ENCODE measurements at regions not wholly inside any gene's neighbourhood (a gene's known extent, or its start where the extent isn't known, plus 50 kb on each side); places are given as distances from the start of the nearest gene placed in this dataset.

DNA sequence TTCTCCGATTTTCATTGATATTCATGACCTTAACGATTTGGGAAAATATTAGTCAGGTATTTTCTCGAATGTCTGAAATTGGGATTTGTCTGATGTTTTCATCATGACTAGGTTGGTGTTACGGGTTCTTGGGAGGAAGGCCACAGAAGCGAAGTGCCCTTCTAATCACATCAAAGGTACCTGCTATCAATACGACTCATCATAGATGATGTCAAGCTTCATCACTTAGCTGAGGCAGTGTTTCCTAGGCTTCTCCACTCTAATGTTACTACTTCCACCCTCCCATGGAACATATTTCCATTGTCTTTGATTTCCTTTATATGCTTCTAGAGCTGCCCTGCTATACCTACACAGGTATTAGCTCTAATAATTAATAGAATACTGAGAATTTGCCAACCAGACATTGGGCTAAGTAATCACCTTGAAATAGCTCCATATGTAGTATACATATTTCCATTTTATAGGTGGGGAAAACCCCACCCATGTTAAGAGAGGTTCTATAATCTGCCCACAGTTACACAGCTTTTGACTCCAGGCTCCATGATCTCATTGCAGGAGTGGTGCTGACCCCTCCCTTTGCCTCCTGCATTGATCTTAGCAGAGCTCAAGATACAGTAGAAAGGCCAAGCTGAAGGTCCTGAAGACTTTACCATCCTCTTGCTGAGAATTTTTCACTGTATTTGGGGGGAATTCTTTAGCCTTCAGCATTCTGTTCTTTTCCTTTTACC, 238.6 kb upstream of the ADAMTSL1 start:
- DNase-seq = no peak

DNA sequence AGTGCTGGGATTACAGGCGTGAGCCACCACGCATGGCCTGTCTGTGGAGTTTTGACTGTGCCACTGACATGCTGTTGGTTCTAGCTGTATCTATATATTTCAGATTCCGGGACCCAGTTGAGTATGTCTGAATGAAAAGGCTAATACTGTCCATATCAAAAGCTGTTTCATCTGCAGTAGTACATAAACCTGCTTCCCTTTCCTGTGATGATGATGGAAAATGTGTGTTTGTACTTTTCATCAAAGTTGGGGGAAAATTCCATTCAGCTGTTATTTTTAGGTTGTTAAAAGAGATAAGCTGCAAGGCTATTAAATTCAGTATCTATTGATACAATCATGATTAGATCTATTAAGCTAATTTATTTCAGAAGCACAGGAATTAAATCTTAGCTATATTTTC, 237.6 kb upstream of the ADAMTSL1 start:
- DNase-seq = no peak

DNA sequence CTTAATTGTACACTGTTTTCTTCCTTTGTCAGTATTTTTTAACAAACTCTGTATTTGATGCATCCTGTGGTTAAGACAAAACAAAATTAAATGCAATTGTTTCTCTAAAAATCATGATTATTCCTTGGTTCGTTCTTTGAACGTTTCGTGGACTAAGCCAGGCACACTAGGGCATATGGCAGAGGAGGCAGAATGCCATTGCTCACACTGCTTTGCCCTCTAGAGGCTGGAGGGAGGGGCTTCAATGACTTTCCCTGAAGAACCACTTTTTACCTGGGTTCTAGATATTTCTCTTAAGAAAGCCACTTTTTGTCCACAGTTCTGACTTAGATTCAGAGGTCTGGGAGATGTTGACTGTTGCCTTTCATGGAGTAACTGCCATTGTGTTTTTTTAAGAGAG, 236.2 kb upstream of the ADAMTSL1 start:
- DNase-seq = no peak

DNA sequence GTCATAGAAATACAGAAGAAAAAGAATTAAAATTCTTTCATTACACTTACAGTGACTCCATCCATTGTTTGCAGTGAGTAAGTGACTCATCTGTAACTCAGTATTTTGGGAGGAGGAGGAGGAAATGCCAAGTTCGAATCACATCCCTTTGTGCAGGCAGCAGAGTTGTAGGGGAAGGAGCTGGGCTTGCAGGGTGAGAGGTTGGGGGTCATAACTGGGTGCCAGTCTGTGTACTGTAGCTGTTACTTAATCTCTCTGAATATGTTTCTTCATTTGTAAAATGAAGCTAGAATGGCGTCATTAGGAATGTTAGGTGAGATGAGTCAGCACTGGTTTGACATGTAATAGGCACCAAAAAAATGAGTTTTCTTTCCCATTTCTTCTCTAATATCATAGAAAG, 235.7 kb upstream of the ADAMTSL1 start:
- DNase-seq = no peak

DNA sequence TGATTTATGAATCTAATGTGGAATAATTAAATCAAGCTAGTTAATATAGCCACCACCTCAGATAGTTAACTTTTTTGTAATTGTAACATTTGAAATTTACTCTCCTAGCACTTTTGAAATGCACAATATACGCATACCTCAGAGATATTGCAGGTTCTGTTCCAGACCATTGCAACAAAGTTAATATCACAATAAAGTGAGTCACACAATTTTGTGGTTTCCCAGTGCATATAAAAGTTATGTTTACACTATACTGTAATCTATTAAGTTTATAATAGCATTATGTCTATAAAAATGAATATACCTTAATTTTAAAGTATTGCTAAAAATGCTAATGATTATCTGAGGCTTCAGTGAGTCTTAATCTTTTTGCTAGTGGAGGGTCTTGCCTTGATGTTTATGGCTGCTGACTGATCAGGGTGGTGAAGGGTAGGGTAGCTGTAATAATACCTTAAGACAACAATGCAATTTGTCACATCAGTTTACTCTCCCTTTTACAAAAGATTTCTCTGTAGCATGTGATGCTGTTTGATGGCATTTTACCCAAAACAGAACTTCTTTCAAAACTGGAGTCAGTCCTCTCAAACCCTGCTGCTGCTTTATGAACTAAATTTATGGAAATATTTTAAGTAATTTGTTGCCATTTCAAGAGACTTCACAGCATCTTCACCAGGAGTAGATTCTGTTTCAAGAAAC, 235.1 kb upstream of the ADAMTSL1 start:
- DNase-seq = no peak

DNA sequence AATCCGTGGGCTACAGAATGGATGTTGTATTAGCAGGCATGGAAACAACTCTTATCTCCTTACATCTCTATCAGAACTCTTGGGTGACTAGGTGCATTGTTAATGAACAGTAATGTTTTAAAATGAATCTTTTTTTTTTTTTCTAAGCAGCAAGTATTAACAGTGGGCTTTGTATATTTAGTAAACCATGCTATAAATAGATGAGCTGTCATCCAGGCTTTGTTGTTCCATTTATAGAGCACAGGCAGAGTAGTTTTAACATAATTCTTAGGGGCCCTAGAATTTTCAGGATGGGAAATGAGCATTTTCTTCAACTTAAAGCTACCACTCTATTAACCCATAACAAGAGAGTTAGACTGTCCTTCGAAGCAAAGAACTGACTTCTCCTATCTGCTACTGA, 233.7 kb upstream of the ADAMTSL1 start:
- DNase-seq = no peak

DNA sequence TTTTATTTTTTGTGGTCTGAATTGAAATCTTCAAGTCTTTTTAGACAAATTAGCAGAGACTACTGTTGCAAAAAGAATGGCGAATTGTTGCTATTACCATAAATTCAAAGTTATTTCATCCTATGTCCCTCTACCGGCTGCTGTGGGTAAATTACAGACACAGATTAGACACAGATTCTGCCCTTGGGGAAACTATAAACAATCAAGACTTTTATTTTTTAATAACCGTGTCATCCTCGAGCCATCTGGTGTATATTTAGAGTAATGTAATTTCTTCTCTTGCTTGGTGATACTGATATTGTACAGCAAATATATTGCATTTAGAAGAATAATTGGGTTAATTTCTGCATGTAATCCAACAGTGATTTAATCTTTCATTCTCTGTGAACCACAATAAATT, 228.0 kb upstream of the ADAMTSL1 start:
- no peak for DNase-seq

DNA sequence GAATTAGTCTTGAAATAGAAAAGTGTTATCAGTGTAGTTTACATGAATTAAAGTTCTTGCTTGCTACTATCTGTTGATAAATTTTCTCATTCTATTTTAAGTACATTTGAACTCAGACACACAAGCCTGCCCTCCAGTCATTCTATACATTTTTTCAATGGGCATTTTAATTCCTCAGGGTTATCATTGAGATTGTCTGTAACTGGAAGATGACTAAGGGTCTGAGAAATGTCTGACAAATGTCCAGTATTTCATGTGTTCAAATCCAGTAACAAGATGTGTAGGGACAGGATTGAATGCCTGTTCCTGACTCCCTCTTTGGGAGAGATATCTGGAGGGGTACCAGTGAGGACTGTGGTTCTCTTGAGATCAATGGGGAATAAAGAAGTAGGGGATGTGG, 223.9 kb upstream of the ADAMTSL1 start:
- DNase-seq = no peak

DNA sequence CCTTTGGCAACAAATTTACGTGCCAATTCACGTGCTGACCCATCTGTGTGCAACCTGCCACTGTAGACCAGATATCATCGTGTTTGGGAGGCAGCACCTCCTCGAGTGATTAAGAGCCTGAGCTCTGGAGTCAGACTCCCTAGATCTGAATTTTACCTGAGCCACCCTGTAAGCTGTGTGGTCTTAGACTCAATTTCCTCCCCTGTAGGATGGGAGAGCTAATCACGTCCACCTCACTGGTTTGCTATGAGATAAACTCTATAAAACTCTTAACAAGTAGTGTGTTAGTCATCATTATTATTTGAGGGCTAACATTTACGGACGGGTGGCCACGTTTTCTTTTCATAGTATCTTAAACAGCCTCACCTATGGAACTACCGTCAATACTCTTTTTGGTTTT, 220.0 kb upstream of the ADAMTSL1 start:
- DNase-seq = no peak

DNA sequence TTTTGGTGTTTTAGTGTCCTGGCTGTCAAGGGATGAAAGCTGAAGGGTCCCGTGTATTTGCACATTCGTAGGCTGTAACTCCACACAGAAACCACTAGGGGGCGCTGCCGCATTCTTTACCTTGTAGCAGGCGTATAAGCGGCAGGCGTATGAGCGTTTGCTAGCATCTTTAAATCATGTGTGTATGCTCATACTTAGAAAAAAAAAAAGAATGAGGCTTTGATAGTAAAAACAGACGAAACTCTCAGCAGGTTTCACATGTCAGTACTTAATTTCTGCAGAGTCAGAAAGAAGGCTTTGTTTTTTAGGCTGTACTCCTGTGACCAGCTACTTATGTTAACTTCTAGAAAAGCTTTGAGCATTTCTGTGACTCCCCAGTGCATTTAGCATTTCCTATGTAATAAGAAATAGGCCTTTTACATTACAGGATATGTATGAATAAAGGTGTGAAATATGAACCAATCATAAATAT, 218.8 kb upstream of the ADAMTSL1 start:
- DNase-seq = peak; percentile 69

DNA sequence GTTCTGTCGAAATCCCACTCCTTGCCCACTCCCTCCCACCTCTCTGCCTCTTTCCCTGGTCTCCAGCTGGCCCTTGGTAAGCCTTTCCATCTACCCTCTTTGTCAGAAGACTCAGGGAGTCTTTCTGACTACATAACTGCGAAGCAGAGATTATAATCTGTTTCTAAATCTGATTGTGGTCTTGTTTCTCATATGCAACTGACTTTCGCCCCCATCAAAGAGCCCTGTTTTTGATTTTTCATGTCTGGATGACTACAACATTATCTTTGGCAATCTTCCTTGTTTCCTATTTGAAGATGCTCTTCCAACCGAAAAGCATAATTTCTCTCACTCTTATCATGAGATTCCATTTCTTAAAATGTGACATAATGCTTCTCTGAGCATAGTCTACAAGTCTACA, 218.2 kb upstream of the ADAMTSL1 start:
- no peak for DNase-seq

DNA sequence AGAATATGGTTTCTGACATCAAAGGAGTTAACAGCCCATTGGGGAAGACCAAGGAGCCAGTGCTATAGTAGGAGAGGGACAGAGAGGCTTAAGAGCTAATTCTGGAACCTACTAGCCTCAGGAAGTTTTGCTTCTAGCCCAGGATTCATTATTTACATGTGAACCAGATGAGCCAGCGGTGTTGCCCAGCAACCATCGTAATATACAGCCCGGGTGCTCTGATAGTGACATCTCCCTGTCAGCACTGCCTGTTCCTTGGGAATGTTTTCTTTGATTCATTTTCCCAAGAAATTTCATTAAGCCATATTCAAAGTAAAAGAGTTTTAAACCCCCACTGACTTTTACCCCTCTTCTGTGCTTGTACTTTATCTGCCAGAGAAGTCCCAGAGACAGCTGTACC, 217.4 kb upstream of the ADAMTSL1 start:
- DNase-seq = peak; percentile 8

DNA sequence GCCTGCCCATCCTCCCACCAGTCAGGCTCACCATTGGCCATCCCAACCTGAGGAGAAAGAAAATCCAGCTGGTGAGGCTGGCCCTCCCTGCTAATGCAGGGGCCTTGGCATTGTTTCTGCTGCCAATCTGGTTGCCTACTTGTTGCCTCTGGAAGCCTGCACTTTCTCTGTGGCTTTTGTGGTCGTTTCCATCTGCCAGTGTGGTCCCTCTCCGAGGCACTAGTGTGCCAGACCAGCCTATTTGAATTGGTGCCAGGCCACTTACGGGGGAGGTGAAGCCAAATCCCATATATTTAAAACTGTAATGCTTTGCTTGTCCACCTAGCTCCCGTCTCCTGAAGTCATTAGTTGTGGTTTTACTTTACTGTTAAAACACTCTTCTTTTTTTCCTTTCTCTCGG, 213.4 kb upstream of the ADAMTSL1 start:
- DNase-seq = peak; percentile 72

DNA sequence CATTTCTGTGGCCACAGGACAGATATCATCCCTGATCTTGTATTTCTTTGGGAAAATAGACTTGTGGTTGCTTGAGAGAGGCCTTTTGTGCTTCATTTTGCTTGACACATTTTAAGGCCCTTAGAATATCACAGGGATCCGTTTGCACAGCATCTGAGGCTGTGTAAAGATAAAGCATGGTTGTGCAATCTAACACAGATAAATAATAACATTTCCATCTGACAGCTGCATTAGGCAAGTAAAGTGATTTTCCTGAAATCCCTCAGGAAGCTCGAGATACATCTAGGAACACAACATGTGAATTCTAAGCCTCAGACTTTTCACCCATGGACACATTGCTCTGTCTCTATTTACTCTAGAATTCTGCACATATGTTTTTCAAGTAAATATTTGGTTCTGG, 212.8 kb upstream of the ADAMTSL1 start:
- DNase-seq = no peak

DNA sequence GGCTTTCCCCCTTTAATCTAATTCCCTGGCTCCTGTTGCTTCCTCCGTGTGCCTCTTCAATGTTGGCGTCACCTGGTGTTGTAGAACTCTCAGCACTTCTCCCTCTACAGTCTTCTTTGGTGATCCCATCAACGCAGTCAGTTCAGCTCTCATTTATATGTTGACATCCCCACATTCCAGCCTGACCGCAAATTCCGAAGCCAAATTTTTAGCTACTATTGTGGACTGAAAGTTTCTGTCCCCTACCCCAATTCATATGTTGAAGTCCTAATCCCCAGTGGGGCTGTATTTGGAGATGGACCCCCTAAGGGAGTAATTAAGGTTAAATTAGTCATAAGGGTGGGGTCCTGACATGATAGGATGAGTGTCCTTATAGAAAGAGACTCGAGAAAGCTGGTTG, 210.6 kb upstream of the ADAMTSL1 start:
- no peak for DNase-seq

DNA sequence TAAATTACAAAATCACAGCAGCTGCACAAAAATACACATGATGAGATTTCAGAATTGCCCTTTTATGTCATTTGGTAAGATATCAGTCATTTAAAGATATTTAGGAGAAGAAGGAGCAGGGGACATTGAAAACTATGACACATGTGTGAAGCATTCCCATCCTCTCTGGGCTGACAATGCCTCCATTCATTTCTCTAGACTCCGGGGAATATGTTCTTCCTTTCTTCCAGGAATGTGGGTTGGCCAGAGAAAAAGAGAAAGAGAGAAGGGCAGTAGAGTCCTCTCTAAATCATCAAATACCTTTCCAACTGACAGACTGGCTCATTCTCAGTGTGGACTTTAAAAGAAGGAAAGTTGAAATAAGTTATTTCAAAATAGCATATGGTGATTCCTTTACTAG, 205.6 kb upstream of the ADAMTSL1 start:
- DNase-seq = no peak

DNA sequence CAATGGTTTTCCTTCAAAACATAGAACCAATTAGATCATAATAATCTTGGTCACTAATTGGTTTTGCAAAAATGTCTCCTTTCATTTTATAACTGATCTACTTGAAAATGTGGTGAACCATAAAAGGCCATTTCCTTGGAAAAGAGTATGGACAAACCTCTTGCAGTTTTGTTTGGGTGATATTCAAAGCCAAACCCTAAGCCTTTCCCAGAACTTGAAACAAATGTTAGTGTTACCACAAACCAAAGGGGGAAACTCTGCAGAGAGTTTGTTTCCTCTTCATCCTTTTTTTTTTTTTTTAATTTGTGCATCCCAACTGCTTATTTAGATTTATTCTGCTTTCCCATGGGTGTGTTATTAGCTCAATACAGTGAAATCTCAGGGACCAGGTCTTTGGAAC, 204.4 kb upstream of the ADAMTSL1 start:
- DNase-seq = no peak

DNA sequence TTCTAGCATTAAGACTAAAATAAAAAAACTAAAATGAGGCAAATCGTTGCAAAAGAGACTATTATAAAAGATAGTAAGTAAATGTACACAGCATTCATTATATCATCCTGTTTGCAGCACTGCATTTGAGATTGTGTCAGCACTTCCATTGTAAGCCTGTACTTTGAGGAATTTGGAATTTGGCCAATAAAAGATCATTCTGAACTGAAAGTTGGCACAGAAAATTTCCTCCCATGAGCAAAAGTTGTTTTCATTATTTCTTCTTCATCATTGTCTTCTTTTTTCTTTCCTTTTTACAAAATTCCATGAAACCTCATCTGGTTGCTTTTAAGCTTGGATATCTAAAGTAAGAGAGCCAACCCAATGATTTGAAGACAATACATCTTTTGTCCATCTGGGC, 199.3 kb upstream of the ADAMTSL1 start:
- DNase-seq = peak; percentile 43

DNA sequence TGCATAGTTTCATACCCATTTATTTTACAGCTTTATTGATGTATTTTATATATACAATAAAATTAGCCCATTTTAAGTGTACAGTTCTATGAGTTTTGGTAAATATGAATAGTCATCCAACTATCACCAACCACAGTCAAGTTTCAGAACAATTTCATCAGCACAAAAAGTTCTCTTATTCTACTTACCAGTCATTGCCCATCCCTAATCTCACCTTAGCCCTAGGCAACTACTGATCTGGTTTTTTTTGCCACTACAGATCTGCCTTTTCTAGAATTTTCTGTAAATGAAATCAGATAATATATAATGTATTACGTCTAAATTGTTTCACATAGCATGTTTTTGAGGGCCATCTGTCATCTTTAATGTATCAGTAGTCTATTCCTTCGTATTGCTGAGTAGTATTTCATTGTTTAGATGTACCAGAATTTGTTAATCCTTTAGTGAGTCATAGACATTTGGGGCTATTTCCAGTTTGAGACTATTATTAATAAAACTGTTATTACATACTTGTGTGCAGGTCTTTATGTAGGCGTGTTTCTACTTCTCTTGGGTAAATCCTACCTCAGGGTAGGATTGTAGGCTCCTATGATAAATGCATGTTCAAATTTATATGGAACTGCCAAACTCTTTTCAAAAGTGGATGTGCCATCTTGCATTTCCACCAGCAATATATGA, 198.5 kb upstream of the ADAMTSL1 start:
- no peak for DNase-seq

DNA sequence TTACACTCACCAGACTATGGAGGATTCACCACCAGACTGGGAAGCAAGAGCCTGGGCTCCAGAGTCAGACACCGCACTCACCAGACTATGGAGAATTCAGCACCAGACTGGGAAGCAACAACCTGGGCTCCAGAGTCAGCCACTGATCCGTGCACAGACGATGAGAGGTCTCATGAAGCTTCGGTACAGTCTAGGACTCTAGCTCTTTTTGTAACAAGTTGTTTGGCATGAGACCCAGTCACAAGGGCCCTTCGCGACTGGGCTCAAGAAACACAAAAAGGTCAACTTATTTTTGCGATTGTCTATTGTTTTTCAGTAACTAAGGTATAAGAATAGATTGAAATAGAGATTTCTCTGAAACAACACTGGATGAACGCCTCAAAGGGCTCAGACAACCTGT, 192.7 kb upstream of the ADAMTSL1 start:
- no peak for DNase-seq

DNA sequence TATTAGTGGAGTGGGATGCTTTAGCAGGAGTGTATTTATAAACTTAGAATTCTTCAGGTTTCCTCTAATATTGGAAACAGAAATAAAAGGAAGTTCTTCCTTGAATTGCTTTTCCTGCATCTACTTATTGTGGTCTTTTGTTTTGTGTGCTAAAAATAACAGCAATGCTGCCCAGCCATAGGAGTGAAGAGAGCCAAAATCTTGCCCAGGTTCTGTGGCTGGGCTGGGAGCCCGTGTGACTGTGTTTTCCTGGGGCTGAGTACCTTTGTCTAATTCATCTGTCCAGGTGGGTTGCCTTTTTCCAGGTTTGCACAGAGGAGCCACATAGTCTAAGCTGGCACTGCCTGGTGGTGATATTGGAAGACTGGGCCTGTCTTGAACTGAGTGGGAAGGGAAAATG, 179.7 kb upstream of the ADAMTSL1 start:
- peak; percentile 20 for DNase-seq

DNA sequence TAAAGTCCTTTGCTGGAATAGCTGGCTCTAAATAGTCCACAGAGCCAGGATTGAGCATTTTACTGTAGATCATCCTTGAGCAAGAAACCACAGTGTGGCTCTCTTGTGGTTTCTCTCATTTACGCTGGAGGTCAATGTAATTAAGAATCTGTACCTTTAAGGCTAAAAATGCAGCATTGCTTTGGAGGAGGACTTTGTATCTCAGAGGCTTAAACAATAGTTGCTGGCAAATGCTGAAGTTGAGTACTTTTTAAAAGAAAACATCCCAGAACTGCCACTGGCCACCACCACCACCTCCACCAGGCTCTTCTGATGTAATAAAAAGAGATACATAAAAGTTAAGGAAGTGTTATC, 177.3 kb upstream of the ADAMTSL1 start:
- DNase-seq = no peak

DNA sequence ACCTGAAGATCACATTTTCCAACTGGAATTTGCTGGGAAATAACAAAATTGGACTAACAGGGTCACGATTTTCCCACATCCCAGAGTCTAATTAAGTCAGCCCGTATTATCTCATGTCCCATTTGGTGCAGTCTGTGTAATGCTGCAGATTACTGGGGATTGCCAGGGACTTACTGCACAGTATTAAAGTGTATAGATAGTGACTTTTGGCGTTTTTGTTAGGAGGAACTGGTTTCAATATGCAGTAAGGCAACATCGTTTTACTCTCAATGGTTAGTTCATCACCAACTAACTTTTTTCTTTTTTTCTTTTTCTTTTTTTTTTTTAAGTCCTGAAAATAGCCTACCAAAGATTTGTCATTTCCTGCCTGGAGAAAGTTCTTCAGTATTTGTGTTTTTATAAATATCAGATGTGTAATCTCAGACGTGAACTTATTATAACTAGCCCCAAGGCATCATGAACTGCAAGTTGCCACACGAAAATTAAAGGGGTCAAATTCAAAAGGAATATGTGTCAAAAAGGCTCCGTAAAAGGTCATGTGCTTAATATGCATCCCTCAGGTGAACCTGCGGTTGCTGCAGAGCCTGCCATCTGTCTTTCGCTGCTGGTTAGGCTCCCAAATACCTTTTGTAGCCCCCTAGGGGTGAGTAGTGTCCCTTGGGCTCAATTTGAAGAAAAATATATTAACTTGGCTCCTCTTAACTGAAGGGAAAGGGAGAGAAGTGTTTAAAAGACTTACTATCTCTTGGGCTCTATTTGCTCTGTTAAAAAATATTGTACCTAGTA, 176.7 kb upstream of the ADAMTSL1 start:
- no peak for DNase-seq

DNA sequence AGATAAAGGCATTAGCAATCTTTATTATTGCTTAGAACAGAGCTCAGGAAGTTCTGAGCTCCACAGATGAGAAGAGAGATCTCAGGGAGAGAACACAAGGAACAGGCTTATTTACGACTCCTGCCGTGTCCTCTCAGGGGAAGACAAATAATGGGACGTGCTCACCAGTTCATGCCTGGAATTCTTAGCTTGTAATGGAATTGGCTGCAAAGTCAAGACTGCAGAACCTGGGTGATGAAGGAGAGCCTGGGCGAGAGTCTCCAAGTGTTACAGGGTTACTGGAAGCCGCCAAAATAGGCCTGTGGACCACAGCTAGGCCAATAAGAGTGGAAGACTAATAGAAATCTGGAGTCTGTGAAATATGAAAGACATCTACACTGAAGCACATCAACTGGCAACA, 174.5 kb upstream of the ADAMTSL1 start:
- DNase-seq = no peak

Data from NCI-H1105 treated with DMSO at 0.1 percent for 48 hours (cell line).